Left cardiac atrium (tissue), 4 donors: ENCODE measurements at regions not wholly inside any gene's neighbourhood (a gene's known extent, or its start where the extent isn't known, plus 50 kb on each side); places are given as distances from the start of the nearest gene placed in this dataset.
"Not testable (repeated sequence)": the region's sequence is repeated elsewhere in the genome, so short reads cannot be mapped to it uniquely, and the experiment has no call there.

Experiments
- ATAC-seq, 2 donors: fragments of 200-7000 bp; cut with Tn5 transposase; one replicate each; pipeline ENCODE4 v1.9.1; 2020; ENCODE audit warnings: mild to moderate bottlenecking in 2 of 2, moderate library complexity in 2 of 2
- DNase-seq: peaks from one replicate; pipeline ENCODE4 v3.0.0-alpha.2; 2020
- intact Hi-C, 2 donors: fragments of 100-400 bp; cut with DNase I; formaldehyde crosslinking; loops; one replicate each; pipeline versions ENCODE4 v1.14.1 to v1.15.1; 2022 to 2023
- donor health status: DM: no; HTN: yes; CAD: no.
- donor health status: DM: no; HTN: yes; CAD: no; lungs with severe emphysema.
- donor health status: DM: yes; HTN: yes; CAD: no.
- donor health status: Dilated cardiomyopathy.

- no peak for DNase-seq
- intact Hi-C loops: no loop called here
- ATAC-seq: no peak
Measured at GRCh38 chr12:75628511-75628910, 117.1 kb upstream of the KRR1 start.

DNA sequence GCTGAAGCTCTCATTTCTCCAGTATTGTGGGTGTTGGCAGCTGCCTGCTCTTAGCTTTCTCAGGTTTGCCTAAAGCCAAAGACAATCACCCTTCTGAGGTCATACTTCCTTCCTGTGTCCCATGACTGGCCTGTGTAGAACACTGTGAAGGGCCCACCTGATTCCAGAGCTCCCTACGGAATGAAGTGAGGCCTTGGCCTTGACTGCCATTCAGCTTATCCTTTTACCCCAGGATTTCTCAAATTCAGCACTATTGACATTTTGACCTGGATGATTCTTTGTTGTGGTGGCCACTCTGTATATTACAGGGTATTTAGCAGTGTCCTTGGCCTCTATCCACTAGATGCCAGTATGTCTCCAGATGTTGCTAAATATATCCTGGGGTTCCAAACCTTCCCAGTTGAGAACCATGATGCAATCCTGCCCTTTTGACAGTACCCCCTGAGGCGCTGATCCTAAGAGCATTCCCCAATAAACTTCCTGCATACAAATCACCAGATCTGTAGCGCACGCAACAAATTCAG lies 112.3 kb upstream of the KRR1 start:
- peak; percentile 76 to 77 for ATAC-seq

DNA sequence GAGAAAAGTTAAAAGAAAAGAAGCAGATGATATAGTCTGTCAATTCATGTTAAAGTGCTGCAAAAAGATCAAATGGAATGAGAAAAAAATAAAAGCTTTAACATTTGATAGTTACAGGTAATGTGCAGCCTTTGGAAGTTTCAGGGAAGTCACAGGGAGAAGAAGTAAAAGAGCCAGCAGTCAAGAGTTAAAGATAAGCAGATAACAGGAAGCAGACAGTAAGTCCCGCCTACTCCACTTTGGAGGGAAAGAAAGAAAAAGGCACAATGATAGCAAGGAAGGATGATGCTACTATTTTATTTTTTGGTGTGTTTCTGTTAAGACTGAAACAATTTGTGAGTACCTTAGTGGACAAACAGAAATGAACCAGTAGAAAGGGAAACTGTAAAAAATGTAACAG lies 111.1 kb upstream of the KRR1 start:
- intact Hi-C loops: no loop called here
- ATAC-seq (no peak), DNase-seq (no peak)

More for the DNA sequence above, 112.3 kb upstream of the KRR1 start:
- intact Hi-C loops: no loop called here
- no peak for DNase-seq

DNA sequence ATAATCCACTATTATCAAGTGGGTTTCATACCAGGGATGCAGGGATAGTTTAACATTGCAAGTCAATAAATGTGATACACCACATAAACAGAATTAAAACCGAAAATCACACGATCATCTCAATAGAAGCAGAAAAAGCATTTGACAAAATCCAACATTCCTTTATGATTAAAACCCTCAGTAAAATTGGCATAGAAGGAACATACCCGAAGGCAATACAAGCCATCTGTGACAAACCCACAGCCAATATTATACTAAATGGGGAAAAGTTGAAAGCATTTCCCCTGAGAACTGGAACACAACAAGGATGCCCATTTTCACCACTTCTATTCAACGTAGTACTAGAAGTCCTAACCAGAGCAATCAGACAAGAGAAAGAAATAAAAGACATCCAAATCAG lies 103.0 kb upstream of the KRR1 start:
- ATAC-seq, intact Hi-C loops, DNase-seq: not testable (repeated sequence)

GRCh38 chr12:75613981-75614380 lies 102.6 kb upstream of the KRR1 start:
- ATAC-seq (no peak), DNase-seq (no peak)
- intact Hi-C loops: no loop called here

GRCh38 chr12:75611041-75611440 lies 99.6 kb upstream of the KRR1 start:
- intact Hi-C loops: no loop called here
- ATAC-seq (no peak), DNase-seq (no peak)

DNA sequence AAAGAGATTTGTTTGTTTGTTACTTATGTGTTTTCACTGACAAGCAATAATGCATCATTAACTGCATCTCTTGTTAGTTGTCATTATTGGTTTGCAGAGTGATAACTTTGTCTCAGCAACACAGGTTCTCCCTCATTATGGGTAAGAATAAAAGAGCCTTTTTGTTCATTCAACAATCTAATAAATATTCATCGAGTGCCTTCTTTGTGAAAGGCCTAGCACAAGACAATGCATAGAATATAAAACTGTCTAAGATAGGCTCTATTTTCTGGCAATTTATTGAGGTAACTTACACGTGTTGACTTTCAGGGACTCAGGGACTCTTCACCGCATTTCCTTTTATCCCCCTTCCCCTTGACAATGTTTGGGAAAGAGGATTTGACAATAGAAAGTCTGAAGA lies 95.5 kb upstream of the KRR1 start:
- no peak for ATAC-seq
- no peak for DNase-seq
- intact Hi-C loops: no loop called here

- intact Hi-C loops: no loop called here
- no peak for ATAC-seq
- DNase-seq: no peak
Measured at GRCh38 chr12:75606151-75606550, 94.7 kb upstream of the KRR1 start.

- ATAC-seq: no peak
- intact Hi-C loops: no loop called here
- DNase-seq: no peak
Measured at GRCh38 chr12:75603475-75603874, 92.1 kb upstream of the KRR1 start.

DNA sequence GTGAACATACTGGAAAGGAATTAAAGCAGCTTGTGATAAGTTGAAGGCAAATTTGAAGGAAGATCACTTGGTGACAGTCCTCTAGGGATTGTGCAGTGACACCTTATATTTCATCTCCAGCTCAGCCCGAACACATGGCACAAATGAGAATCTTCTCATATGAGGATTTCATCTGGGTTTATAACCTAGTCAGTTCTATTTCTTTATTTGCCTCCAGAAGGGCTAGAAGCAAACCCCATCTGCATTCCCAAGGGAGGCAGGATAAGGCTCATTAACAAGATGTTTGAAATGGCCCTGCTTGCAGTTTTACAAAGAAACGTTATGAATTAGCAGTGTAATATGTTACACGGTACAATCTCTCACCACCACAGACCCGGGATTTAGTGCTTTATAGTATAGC lies 90.7 kb upstream of the KRR1 start:
- intact Hi-C loops: no loop called here
- DNase-seq: no peak
- ATAC-seq: no peak

DNA sequence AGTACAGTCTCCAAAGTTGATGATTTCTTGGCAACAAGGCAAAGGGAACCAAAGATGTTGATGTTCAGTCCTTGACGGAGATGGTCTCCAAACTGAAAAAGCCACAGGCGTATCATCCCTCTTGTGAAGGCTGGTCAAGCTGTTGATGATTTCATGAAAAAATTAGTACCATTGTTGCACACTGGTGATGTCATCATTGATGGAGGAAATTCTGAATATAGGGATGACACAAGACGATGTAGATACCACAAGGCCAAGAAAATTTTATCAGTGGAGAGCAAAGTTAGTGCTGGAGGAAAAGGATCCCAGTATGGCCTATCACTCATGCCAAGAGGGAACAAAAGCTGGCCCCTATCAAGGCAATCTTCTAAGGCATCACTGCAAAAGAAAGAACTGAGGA lies 88.7 kb upstream of the KRR1 start:
- ATAC-seq: no peak
- DNase-seq: no peak
- intact Hi-C loops: no loop called here

DNA sequence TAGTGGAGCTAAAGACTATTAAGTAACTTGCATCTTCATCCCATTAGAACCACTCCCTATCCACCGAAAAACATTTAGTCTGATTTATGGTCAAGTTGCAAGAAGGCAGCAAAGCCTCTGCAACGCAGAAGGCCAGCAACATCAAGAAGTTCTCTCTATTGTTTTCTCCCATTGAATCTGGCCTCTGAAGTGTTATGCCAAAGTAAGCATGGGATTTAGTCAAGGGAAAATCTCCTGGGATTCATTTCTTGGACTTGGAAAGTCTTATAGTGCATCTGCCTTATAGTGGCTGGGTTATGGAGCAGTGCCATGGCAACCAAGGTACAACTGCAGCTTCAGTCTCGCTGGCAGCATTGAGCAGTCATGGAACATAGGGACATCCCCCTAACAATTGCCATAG lies 87.7 kb upstream of the KRR1 start:
- DNase-seq (no peak), ATAC-seq (no peak)
- intact Hi-C loops: no loop called here

- intact Hi-C loops: no loop called here
- ATAC-seq (no peak), DNase-seq (no peak)
Measured at GRCh38 chr12:75596406-75596805, 85.0 kb upstream of the KRR1 start.

GRCh38 chr12:75592638-75593335 lies 81.4 kb upstream of the KRR1 start:
- DNase-seq: no peak
- ATAC-seq: no peak
- intact Hi-C loops: no loop called here

- intact Hi-C loops: no loop called here
- DNase-seq (no peak), ATAC-seq (no peak)
Measured at GRCh38 chr12:75592086-75592485, 80.7 kb upstream of the KRR1 start.

DNA sequence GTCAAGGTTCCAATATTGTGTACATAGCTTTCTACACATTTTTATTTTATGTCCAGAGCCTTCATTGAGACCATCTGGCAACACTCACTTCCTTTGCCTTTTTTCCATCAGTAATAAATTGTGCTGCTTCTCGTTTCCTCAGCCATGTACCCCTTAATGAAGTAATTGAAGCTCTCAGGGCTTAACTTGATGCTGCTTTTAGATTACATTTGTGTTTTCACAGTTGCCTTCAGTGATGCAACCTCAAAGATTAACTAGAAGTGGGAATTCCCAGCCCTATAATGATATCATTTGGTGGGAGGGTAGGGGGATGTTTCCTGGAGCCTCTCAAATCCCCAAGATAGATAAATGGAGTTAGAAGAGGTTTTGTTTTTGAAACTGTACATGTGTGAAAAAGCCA lies 80.2 kb upstream of the KRR1 start:
- intact Hi-C loops: no loop called here
- ATAC-seq (no peak), DNase-seq (no peak)

- intact Hi-C loops: no loop called here
- ATAC-seq (no peak), DNase-seq (no peak)
Measured at GRCh38 chr12:75589801-75590200, 78.4 kb upstream of the KRR1 start.

DNA sequence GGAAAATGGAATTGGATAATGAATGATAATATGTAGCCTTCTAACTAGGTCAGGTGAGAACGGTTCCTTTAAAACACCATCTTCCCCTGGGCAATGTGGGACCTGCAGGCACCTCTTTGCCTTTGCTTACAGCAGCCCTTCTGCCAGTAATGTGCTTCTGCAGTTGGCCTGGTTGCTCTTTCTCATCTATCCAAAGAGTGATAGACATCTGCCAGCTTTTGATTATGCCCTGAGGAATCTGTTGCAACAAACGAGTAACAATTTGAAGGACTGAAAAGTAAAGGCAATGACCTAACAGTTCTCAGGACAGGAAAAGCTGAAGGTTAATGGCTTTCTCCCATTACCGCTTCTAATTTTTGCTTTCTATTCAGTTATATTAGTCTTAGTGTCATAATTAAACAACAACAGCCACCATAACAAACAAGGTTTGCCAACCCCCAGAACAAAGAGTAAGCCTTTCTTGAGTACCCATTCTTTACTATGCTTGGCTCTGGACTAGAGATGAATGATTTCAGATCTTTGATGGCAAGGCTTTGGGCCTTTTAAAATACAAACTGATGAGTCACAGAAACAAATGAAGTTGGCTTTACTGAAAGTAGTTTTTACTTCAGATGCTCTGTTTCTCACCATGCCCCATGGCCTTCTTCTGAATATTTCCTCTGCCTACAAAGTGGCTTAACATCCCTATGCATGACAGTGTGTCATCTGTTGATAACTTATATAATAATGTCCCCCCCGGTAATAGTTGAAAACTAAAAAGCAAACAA lies 76.1 kb upstream of the KRR1 start:
- DNase-seq (no peak), ATAC-seq (no peak)
- intact Hi-C loops: no loop called here

- no peak for DNase-seq
- no peak for ATAC-seq
- intact Hi-C loops: no loop called here
Measured at GRCh38 chr12:75585330-75585729, 73.9 kb upstream of the KRR1 start.

- DNase-seq (no peak), ATAC-seq (no peak)
- intact Hi-C loops: no loop called here
Measured at GRCh38 chr12:75583355-75583754, 71.9 kb upstream of the KRR1 start.

- no peak for DNase-seq
- ATAC-seq: no peak
- intact Hi-C loops: no loop called here
Measured at GRCh38 chr12:75581515-75581914, 70.1 kb upstream of the KRR1 start.
